Rectal smooth muscle tissue (tissue), 1 donor: ENCODE measurements at regions not wholly inside any gene's neighbourhood (a gene's known extent, or its start where the extent isn't known, plus 50 kb on each side); places are given as distances from the start of the nearest gene placed in this dataset.
"Not testable (repeated sequence)": the region's sequence is repeated elsewhere in the genome, so short reads cannot be mapped to it uniquely, and the experiment has no call there.

ENCODE experiments used
- H3K27ac ChIP-seq: one replicate; pipeline ENCODE4 v1.7.0; 2013; ENCODE audit warnings: low read depth, low read length, inconsistent platforms
- H3K27me3 ChIP-seq: one replicate; pipeline ENCODE4 v1.7.0; 2013; ENCODE audit warnings: low read length; ENCODE audit not compliant: control insufficient read depth, insufficient read depth
- H3K36me3 ChIP-seq: one replicate; pipeline ENCODE4 v1.7.0; 2013; ENCODE audit warnings: low read length; ENCODE audit not compliant: control insufficient read depth, insufficient read depth
- H3K4me1 ChIP-seq: one replicate; pipeline ENCODE4 v1.7.0; 2013; ENCODE audit warnings: low read length; ENCODE audit not compliant: control insufficient read depth, insufficient read depth
- H3K4me3 ChIP-seq: one replicate; pipeline ENCODE4 v1.7.0; 2013; ENCODE audit warnings: low read length
- H3K9ac ChIP-seq: one replicate; pipeline ENCODE4 v1.7.0; 2013; ENCODE audit warnings: low read length

DNA sequence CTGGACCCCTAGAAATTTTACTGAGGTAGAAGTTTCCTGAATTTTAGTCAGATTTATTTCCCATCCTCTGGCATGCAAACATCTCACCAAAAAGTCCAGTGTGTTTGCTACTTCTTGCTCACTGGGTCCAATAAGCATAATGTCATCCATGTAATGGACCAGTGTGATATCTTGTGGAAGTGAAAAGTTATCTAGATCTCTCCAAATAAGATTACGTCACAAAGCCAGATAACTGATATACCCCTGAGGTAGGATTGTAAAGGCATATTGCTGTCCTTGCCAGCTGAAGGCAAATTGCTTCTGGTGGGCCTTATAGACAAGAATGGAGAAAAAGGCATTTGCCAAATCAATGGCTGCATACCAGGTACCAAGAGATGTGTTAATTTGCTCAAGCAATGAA, 69.3 kb upstream of the EGFR start:
- H3K36me3 ChIP-seq, H3K9ac ChIP-seq, H3K4me3 ChIP-seq, H3K4me1 ChIP-seq, H3K27me3 ChIP-seq, H3K27ac ChIP-seq: not testable (repeated sequence)

DNA sequence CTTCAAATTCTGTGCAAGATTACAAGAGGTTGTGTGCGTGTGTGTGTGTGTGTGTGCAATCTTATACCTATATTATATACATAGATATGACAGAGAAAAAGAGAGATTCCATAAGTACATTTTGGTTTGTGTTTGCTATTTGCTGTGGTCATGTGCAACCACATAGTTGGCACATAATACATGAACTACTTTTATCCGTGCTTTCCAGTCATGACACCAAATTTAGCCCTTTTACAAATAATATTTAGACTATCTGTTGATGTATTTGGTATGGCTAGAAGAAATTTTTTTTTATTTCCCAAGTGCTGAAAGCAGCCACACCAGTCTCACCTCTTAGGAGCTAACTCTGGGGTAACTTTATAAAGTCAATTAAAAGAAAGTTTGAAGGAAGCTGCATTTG, 63.5 kb upstream of the EGFR start:
- H3K4me1 ChIP-seq: no peaks in the 10 kb centered on the region
- H3K9ac ChIP-seq: no peak overlapping the region
- no peak overlapping the region for H3K27ac ChIP-seq
- no peak overlapping the region for H3K4me3 ChIP-seq
- no peaks in the 10 kb centered on the region for H3K27me3 ChIP-seq
- no peaks in the 10 kb centered on the region for H3K36me3 ChIP-seq

DNA sequence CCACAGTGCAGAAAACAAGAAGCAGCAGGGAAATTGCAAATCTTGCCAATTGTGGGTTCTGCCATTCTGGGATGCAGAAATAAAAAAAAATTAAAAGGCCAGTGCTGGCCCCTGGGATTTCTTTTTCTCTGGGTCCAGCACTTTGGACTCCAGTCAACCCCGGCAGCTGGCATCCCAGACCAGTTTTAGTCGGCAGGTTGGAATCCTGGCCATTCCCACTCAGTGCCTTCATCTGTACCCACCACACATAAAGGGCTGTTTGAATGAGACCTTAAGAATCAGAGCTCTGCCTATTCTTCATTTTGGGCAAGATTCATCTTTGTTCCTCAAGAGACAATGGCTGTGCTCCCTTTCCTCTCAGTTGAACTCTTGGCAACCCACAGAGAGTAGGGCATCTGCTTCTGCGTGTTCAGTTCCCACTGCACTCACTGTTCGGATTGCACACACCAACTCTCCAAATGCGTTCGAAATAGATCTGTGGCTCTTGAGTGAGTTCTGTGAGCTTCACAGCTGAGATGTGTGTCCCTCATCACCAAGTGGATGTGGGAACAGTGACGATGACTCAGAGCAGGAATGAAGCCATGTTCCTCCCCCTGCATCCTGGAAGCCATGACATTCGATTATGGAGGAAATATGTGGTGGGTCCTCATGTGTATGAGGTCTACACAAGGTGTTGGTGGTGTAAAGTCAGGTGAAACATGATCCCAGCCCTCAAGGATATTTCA, 63.0 kb upstream of the EGFR start:
- Histone ChIP-seq H3K4me3 (no peak overlapping the region), H3K36me3 (no peaks in the 10 kb centered on the region), H3K4me1 (no peaks in the 10 kb centered on the region), H3K27ac (no peak overlapping the region), H3K27me3 (no peaks in the 10 kb centered on the region), H3K9ac (no peak overlapping the region)

DNA sequence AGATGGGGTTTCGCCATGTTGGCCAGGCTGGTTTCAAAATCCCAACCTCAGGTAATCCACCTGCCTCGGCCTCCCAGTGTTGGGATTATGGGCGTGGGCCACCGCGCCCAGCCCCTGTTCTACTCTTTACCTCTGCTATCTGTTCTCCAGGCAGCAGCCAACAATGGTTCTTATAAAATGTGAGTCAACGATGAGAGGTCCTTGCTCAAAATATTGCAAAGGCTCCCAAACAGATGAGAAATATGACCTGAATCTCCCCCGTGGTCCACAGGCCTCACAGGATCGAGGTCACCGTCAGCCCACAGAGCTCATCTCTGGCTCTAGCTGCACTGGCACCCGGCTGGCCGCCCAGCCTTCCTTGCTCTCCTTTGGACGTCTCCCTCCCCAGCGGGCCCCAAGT, 62.0 kb upstream of the EGFR start:
- H3K4me1 ChIP-seq: no peaks in the 10 kb centered on the region
- no peak overlapping the region for H3K9ac ChIP-seq
- no peak overlapping the region for H3K4me3 ChIP-seq
- H3K27me3 ChIP-seq: no peaks in the 10 kb centered on the region
- H3K36me3 ChIP-seq: no peaks in the 10 kb centered on the region
- H3K27ac ChIP-seq: no peak overlapping the region

DNA sequence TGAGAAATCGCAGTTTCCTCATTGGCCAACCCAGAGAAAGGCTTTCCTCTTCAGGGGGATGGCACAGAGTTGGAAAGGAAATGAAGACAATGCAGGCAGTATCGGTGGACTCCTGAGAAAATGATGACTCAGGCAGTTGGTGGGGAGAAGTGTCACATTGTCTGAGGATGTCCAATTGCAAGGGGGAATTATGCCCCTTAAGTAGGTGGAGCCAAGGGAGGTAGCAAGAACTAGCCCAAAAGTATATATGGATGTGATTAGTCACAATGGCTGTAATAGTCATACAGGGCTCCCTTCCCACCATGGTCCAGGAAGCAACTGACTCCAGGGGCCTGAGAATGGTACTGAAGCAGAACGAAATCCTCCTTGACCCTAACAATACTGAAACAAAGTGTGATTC, 58.3 kb upstream of the EGFR start:
- Histone ChIP-seq H3K27me3 (no peaks in the 10 kb centered on the region), H3K4me1 (no peaks in the 10 kb centered on the region)

DNA sequence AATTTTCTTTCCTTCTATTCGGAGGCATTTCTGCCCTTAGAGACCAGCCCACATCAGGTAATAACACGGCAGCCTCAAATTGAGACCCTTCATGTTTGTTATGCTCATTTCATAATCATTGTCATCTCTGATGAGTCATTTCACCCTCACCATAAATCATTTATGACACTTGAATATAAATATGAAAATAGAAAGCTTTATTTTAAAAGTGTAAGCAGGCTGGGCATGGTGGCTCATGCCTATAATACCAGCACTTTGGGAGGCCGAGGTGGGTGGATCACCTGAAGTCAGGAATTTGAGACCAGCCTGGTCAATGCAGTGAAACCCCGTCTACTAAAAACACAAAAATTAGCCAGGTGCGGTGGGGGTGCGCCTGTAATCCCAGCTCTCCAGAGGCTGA, 57.4 kb upstream of the EGFR start:
- Histone ChIP-seq H3K9ac (no peak overlapping the region), H3K36me3 (no peaks in the 10 kb centered on the region), H3K27ac (no peak overlapping the region), H3K4me1 (no peaks in the 10 kb centered on the region), H3K27me3 (no peaks in the 10 kb centered on the region), H3K4me3 (no peak overlapping the region)

More for the DNA sequence above, 58.3 kb upstream of the EGFR start:
- H3K27ac ChIP-seq: no peak overlapping the region
- H3K9ac ChIP-seq: no peak overlapping the region
- no peak overlapping the region for H3K4me3 ChIP-seq
- no peaks in the 10 kb centered on the region for H3K36me3 ChIP-seq

DNA sequence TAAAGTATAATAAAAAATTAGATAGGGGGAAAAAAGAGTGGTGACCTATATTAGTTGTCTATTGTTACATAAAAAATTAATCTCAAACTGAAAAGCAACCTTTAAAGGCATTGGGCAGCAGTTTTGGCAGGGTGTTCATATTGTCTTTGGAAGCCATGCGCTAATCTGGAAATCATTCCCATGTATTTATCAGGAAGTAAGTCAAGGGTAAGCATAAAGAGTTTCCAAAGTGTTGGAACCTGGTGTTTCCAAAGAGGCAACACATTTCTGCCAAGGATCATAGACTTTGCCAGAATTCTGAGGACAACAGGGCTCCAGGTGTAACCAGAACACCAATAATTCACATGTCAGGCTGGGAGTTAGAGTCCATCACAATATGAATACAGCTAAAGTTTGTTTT, 55.7 kb upstream of the EGFR start:
- Histone ChIP-seq H3K9ac (no peak overlapping the region), H3K27me3 (no peaks in the 10 kb centered on the region), H3K4me1 (no peaks in the 10 kb centered on the region), H3K4me3 (no peak overlapping the region), H3K27ac (no peak overlapping the region), H3K36me3 (no peaks in the 10 kb centered on the region)

DNA sequence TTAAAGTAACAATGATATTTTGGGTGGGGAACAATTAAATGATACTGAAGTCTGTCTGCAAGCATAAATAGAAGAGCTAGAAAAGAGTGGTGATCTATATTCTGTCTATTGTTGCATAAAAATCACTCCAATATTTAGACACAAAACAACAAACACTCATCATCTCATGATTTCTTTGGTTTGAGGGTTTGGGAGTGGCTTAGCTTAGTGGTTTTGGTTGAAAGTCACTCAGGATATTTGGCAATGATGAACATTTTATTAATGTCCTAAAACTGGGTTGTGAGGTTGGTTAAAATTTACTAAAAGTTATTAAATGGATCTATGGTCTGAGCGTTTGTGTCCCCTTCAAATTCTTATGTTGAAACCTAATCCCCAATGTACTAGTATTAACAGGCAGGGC, 54.7 kb upstream of the EGFR start:
- Histone ChIP-seq H3K27ac (no peak overlapping the region), H3K36me3 (no peaks in the 10 kb centered on the region), H3K9ac (no peak overlapping the region), H3K4me3 (no peak overlapping the region), H3K4me1 (no peaks in the 10 kb centered on the region), H3K27me3 (no peaks in the 10 kb centered on the region)

DNA sequence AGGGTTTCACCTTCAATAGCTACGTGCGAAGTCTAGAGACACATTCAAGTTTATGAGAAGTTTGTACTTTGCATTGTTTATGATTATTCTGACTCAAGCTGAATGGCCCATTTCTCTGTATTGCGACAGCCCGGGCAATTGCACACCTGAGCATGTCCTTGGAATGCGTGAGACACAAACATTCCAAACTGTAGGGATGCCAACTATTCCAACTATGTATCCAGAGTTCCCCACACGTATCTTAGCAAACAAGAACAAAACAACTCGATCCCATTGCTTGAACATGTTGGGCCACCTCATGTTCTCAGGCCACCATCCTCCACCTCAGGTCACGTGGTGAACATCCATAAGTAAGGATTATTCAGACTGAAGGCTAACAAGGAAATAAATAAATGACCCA, 51.4 kb upstream of the EGFR start:
- H3K27me3 ChIP-seq: no peaks in the 10 kb centered on the region
- no peak overlapping the region for H3K4me3 ChIP-seq
- no peaks in the 10 kb centered on the region for H3K36me3 ChIP-seq
- H3K4me1 ChIP-seq: no peaks in the 10 kb centered on the region
- H3K27ac ChIP-seq: no peak overlapping the region
- H3K9ac ChIP-seq: no peak overlapping the region

DNA sequence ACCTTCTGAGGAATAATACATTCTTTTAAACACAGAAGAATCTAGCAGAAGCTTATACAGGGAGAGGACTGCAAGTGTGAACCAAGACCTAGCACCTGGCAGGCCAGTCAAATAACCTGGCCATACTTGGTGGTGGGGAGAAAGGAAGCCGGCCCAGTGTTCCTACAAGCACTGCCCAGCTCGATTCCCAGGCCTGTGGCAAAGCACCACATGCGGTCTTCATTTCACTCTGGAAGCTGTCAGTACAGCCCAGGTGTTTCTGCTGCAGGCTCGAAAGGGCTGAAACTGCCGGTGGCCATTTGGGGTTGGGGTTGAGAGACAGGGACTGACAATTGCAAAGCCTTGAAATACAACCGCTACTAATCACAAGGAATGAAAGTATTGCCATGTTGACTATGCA, 50.8 kb upstream of the EGFR start:
- no peak overlapping the region for H3K9ac ChIP-seq
- no peaks in the 10 kb centered on the region for H3K36me3 ChIP-seq
- H3K4me1 ChIP-seq: no peaks in the 10 kb centered on the region
- no peaks in the 10 kb centered on the region for H3K27me3 ChIP-seq
- H3K27ac ChIP-seq: no peak overlapping the region
- no peak overlapping the region for H3K4me3 ChIP-seq
